ENCODE measurements at regions not wholly inside any gene's neighbourhood (a gene's known extent, or its start where the extent isn't known, plus 50 kb on each side); places are given as distances from the start of the nearest gene placed in this dataset.

- TF ChIP-seq CREB5 (CRISPR knock-in tag; IDR thresholded peaks at IDR 0.05; ENCODE audit: low read depth), result no peak
- TF ChIP-seq, protein P1, sequence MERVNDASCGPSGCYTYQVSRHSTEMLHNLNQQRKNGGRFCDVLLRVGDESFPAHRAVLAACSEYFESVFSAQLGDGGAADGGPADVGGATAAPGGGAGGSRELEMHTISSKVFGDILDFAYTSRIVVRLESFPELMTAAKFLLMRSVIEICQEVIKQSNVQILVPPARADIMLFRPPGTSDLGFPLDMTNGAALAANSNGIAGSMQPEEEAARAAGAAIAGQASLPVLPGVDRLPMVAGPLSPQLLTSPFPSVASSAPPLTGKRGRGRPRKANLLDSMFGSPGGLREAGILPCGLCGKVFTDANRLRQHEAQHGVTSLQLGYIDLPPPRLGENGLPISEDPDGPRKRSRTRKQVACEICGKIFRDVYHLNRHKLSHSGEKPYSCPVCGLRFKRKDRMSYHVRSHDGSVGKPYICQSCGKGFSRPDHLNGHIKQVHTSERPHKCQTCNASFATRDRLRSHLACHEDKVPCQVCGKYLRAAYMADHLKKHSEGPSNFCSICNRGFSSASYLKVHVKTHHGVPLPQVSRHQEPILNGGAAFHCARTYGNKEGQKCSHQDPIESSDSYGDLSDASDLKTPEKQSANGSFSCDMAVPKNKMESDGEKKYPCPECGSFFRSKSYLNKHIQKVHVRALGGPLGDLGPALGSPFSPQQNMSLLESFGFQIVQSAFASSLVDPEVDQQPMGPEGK (CRISPR knock-in tag; IDR thresholded peaks at IDR 0.05; ENCODE audit: borderline replicate concordance), result no peak
- TF ChIP-seq BACH2 (CRISPR knock-in tag; IDR thresholded peaks at IDR 0.05; ENCODE audit: borderline replicate concordance), result no peak
- TF ChIP-seq, protein P2, sequence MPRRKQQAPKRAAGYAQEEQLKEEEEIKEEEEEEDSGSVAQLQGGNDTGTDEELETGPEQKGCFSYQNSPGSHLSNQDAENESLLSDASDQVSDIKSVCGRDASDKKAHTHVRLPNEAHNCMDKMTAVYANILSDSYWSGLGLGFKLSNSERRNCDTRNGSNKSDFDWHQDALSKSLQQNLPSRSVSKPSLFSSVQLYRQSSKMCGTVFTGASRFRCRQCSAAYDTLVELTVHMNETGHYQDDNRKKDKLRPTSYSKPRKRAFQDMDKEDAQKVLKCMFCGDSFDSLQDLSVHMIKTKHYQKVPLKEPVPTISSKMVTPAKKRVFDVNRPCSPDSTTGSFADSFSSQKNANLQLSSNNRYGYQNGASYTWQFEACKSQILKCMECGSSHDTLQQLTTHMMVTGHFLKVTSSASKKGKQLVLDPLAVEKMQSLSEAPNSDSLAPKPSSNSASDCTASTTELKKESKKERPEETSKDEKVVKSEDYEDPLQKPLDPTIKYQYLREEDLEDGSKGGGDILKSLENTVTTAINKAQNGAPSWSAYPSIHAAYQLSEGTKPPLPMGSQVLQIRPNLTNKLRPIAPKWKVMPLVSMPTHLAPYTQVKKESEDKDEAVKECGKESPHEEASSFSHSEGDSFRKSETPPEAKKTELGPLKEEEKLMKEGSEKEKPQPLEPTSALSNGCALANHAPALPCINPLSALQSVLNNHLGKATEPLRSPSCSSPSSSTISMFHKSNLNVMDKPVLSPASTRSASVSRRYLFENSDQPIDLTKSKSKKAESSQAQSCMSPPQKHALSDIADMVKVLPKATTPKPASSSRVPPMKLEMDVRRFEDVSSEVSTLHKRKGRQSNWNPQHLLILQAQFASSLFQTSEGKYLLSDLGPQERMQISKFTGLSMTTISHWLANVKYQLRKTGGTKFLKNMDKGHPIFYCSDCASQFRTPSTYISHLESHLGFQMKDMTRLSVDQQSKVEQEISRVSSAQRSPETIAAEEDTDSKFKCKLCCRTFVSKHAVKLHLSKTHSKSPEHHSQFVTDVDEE (CRISPR knock-in tag; IDR thresholded peaks at IDR 0.05), result no peak
- no peak for TF ChIP-seq RARB (CRISPR knock-in tag; IDR thresholded peaks at IDR 0.05)
- TF ChIP-seq ARNTL (CRISPR knock-in tag; IDR thresholded peaks at IDR 0.05; ENCODE audit: borderline replicate concordance, low read depth), result no peak
Observed at GRCh38 chr22:48154943-48155240, 1392.4 kb downstream of the TBC1D22A start.

Data from SK-N-SH treated with all-trans-retinoic acid at 6 μM for 48 hours (cell line).